ENCODE measurements at regions not wholly inside any gene's neighbourhood (a gene's known extent, or its start where the extent isn't known, plus 50 kb on each side); places are given as distances from the start of the nearest gene placed in this dataset.

DNA sequence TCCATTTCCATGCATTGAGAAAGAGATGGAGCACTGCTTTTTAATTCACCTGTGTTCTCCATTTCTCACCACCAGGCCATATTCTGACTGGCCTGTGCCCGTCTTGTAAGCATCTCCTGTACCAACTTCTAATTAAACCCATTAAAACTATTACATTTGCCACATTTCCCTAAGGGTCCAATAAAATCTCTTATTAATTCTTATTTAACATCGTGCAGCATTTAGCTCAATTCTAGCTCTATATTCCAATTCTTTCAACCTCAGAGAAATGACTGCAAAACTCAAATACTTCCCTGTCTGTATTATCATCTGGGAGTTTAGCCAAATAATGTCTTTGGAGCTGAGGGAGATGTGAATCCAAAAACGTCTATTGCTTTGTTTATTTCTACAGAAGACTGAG is 495.4 kb upstream of the TMEM132C start:
- H3K4me3 ChIP-seq (ENCODE audit: low read depth, low read length) = no peak overlapping the region
- TF ChIP-seq, protein P1, sequence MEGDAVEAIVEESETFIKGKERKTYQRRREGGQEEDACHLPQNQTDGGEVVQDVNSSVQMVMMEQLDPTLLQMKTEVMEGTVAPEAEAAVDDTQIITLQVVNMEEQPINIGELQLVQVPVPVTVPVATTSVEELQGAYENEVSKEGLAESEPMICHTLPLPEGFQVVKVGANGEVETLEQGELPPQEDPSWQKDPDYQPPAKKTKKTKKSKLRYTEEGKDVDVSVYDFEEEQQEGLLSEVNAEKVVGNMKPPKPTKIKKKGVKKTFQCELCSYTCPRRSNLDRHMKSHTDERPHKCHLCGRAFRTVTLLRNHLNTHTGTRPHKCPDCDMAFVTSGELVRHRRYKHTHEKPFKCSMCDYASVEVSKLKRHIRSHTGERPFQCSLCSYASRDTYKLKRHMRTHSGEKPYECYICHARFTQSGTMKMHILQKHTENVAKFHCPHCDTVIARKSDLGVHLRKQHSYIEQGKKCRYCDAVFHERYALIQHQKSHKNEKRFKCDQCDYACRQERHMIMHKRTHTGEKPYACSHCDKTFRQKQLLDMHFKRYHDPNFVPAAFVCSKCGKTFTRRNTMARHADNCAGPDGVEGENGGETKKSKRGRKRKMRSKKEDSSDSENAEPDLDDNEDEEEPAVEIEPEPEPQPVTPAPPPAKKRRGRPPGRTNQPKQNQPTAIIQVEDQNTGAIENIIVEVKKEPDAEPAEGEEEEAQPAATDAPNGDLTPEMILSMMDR (IDR thresholded peaks at IDR 0.05; ENCODE audit: insufficient read depth, low read depth, low read length) = no peak
- no peak for DNase-seq (ENCODE audit: low read depth)

DNA sequence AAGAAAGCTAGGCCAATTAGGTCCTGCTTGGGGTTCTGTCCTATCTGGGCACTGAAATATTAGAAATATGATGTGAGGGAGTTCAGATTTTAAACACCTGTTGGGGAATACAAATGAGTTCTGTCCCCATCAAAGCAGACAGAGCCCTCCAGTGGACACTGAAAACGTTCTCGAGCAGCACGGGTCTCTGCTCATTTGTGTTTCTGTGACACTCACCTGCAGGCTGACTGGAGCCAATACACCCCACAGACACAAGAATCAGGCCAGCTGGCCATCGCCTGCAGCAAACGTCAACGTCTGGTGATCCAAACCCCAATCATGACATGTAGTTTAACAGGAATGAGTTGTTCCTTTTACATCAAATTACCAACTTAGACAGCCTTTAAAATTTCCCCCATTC is 493.4 kb upstream of the TMEM132C start:
- DNase-seq (ENCODE audit: low read depth) = no peak
- TF ChIP-seq, protein P1 (IDR thresholded peaks at IDR 0.05; ENCODE audit: insufficient read depth, low read depth, low read length) = no peak
- H3K4me3 ChIP-seq (ENCODE audit: low read depth, low read length) = no peak overlapping the region

DNA sequence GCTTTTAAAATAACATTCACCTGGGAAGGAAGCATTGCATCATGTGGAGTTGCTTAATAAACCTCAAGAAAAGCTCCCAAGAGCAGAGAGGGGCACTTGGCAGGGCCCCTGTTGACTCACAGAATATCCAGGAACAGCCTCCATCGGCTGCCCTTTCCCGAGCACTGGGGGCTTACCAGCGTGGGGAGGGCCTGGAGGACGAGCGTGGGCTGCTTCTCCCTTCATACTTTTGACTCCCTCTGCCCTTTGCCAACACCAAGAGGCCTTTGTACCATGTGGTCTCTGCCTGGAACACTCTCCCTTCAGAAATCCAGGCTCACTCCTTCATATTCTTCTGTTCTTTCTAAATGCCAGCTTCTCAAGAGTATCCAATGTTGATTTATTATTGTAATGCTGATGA is 492.1 kb upstream of the TMEM132C start:
- H3K4me3 ChIP-seq (ENCODE audit: low read depth, low read length) = no peak overlapping the region
- TF ChIP-seq, protein P1 (IDR thresholded peaks at IDR 0.05; ENCODE audit: insufficient read depth, low read depth, low read length) = no peak
- no peak for DNase-seq (ENCODE audit: low read depth)

- peak; percentile 57 for DNase-seq (ENCODE audit: low read depth)
- H3K4me3 ChIP-seq (ENCODE audit: low read depth, low read length) = no peak overlapping the region
- TF ChIP-seq, protein P1 (IDR thresholded peaks at IDR 0.05; ENCODE audit: insufficient read depth, low read depth, low read length) = no peak
These were observed 487.5 kb upstream of the TMEM132C start for GRCh38 chr12:127779301-127780045.

DNA sequence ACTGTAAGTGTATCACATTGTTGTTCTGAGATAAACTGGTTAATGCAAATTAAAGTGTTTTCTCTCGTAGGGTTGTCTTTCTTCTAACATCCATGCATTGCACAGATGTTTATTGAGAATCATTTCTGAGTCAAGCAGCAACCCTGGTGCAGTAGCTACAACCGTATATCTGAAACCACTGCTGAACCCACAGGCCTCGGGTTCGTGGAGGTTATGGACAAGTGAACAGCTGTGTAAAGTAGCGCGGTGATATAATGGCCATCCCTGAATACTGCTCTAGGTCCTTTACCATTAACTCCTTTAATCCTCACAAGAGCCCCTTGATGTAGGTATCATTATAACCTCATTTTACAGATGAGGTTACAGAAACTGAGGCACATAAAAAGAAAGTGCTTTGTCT is 486.1 kb upstream of the TMEM132C start:
- TF ChIP-seq, protein P1 (IDR thresholded peaks at IDR 0.05; ENCODE audit: insufficient read depth, low read depth, low read length) = no peak
- no peak for DNase-seq (ENCODE audit: low read depth)
- H3K4me3 ChIP-seq (ENCODE audit: low read depth, low read length) = no peak overlapping the region

GRCh38 chr12:127781336-127781735 is 485.6 kb upstream of the TMEM132C start:
- TF ChIP-seq, protein P1 (IDR thresholded peaks at IDR 0.05; ENCODE audit: insufficient read depth, low read depth, low read length) = no peak
- H3K4me3 ChIP-seq (ENCODE audit: low read depth, low read length) = no peak overlapping the region
- DNase-seq (ENCODE audit: low read depth) = no peak

DNA sequence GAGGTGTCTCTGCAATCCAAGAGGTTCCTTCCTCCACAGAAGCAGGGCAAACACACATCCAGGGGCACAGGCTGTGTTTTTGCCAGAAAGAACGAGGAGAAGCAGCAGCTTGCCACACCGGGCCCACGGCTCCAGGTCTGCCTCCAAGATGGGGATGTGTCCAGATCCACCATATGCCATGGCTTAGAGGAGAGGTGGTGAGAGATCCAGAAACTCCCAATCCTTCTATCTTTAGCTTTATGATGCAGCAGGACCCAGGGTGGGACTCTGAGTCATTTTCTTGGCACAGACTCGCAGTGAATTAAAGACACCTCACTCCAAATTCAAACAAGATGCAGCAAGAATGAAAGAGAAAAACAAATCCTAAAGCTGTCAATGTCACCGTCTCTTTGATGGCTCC is 481.4 kb upstream of the TMEM132C start:
- peak; percentile 56 for DNase-seq (ENCODE audit: low read depth)
- TF ChIP-seq, protein P1 (IDR thresholded peaks at IDR 0.05; ENCODE audit: insufficient read depth, low read depth, low read length) = no peak
- H3K4me3 ChIP-seq (ENCODE audit: low read depth, low read length) = no peak overlapping the region
